WTC11 (cell line): ENCODE measurements at regions not wholly inside any gene's neighbourhood (a gene's known extent, or its start where the extent isn't known, plus 50 kb on each side); places are given as distances from the start of the nearest gene placed in this dataset.

ENCODE experiments used
- ATAC-seq: fragments of 200-7000 bp; cut with Tn5 transposase; 2 replicates; pipeline ENCODE4 v1.10.0; 2021; ENCODE audit warnings: mild to moderate bottlenecking, moderate library complexity
- CTCF ChIA-PET: fragments of 300-600 bp; sonication (Branson Sonifier 250); formaldehyde crosslinking; loops from one replicate; lab custom pipeline; 2021; ENCODE audit warnings: antibody characterized with exemption; lab: Charles Lee
- POLR2A ChIA-PET: fragments of 350-600 bp; sonication (Branson Sonifier 250); formaldehyde crosslinking; loops from one replicate; lab custom pipeline; 2021; ENCODE audit warnings: antibody characterized with exemption; lab: Charles Lee
- DNase-seq: peaks from one replicate; pipeline ENCODE4 v3.0.0; 2021; ENCODE audit warnings: low spot score
- H3K27ac Mint-ChIP-seq: 2 replicates; pipeline ENCODE4 v1.8.0; 2021; ENCODE audit warnings: mixed read lengths
- H3K27me3 Mint-ChIP-seq: 2 replicates; pipeline ENCODE4 v1.8.0; 2021; ENCODE audit warnings: low read depth, mild to moderate bottlenecking, moderate library complexity, mixed read lengths
- H3K36me3 Mint-ChIP-seq: 2 replicates; pipeline ENCODE4 v1.8.0; 2021; ENCODE audit warnings: mixed read lengths
- H3K4me1 Mint-ChIP-seq: 2 replicates; pipeline ENCODE4 v1.8.0; 2022; ENCODE audit warnings: mixed read lengths
- H3K4me3 Mint-ChIP-seq: 2 replicates; pipeline ENCODE4 v1.8.0; 2021; ENCODE audit warnings: mild to moderate bottlenecking, moderate library complexity, mixed read lengths
- H3K9me3 Mint-ChIP-seq: 2 replicates; pipeline ENCODE4 v1.8.0; 2021; ENCODE audit warnings: mixed read lengths
- ATF1 ChIP-seq: sonication (generic); formaldehyde crosslinking; IDR thresholded peaks from 2 replicates; pipeline ENCODE4 v1.8.1; 2023; ENCODE audit warnings: mild to moderate bottlenecking, moderate library complexity, missing genetic modification reagents
- CREM ChIP-seq: sonication (generic); formaldehyde crosslinking; IDR thresholded peaks from 2 replicates; pipeline ENCODE4 v1.8.1; 2022; ENCODE audit warnings: mild to moderate bottlenecking, missing genetic modification reagents, moderate library complexity
- ESRRA ChIP-seq: sonication (generic); formaldehyde crosslinking; IDR thresholded peaks from 2 replicates; pipeline ENCODE4 v1.8.1; 2022; ENCODE audit warnings: mild to moderate bottlenecking, missing genetic modification reagents, borderline replicate concordance
- ETV6 ChIP-seq: sonication (generic); formaldehyde crosslinking; IDR thresholded peaks from 2 replicates; pipeline ENCODE4 v1.8.1; 2022; ENCODE audit warnings: mild to moderate bottlenecking, missing genetic modification reagents
- FOXP1 ChIP-seq: sonication (generic); formaldehyde crosslinking; IDR thresholded peaks from 2 replicates; pipeline ENCODE4 v1.8.0; 2022; ENCODE audit warnings: missing genetic modification reagents, mild to moderate bottlenecking, moderate library complexity, borderline replicate concordance
- GRHL2 ChIP-seq: fragments of 250-450 bp; sonication (Bioruptor Pico); IDR thresholded peaks from 2 replicates; pipeline ENCODE4 v1.8.0; 2022; ENCODE audit warnings: mild to moderate bottlenecking, moderate library complexity; ENCODE audit not compliant: insufficient replicate concordance, severe bottlenecking
- MYBL2 ChIP-seq: sonication (generic); formaldehyde crosslinking; IDR thresholded peaks from 2 replicates; pipeline ENCODE4 v1.8.1; 2023; ENCODE audit warnings: mild to moderate bottlenecking, moderate library complexity, missing genetic modification reagents
- NR1H2 ChIP-seq: sonication (generic); formaldehyde crosslinking; IDR thresholded peaks from 2 replicates; pipeline ENCODE4 v1.9.0; 2021; ENCODE audit warnings: mild to moderate bottlenecking, moderate library complexity, missing genetic modification reagents
- OVOL2 ChIP-seq: fragments of 250-450 bp; sonication (Bioruptor Pico); IDR thresholded peaks from 2 replicates; pipeline ENCODE4 v1.9.0; 2021; ENCODE audit warnings: mild to moderate bottlenecking, borderline replicate concordance
- RELA ChIP-seq: sonication (generic); formaldehyde crosslinking; IDR thresholded peaks from 2 replicates; pipeline ENCODE4 v1.8.1; 2022; ENCODE audit warnings: missing genetic modification reagents, mild to moderate bottlenecking, borderline replicate concordance
- ZNF317 ChIP-seq: sonication (generic); formaldehyde crosslinking; IDR thresholded peaks from 2 replicates; pipeline ENCODE4 v1.8.1; 2023; ENCODE audit warnings: low read depth, mild to moderate bottlenecking, moderate library complexity, missing genetic modification reagents, borderline replicate concordance
- ZNF423 ChIP-seq: fragments of 250-450 bp; sonication (Bioruptor Pico); IDR thresholded peaks from 2 replicates; pipeline ENCODE4 v2.1.2; 2022; ENCODE audit warnings: mild to moderate bottlenecking, moderate library complexity
- TF ChIP-seq, protein P1 (sequence below): sonication (generic); formaldehyde crosslinking; IDR thresholded peaks from 2 replicates; pipeline ENCODE4 v1.8.1; 2023; ENCODE audit warnings: mild to moderate bottlenecking, missing genetic modification reagents
- TF ChIP-seq, protein P2 (sequence below): fragments of 250-450 bp; sonication (Bioruptor Pico); IDR thresholded peaks from 2 replicates; pipeline ENCODE4 v1.9.0; 2021; ENCODE audit warnings: mild to moderate bottlenecking, borderline replicate concordance
- TF ChIP-seq, protein P3 (sequence below): sonication (generic); formaldehyde crosslinking; IDR thresholded peaks from 2 replicates; pipeline ENCODE4 v1.8.0; 2022; ENCODE audit warnings: mild to moderate bottlenecking, missing genetic modification reagents
- TF ChIP-seq, protein P4 (sequence below): fragments of 250-450 bp; sonication (Bioruptor Pico); IDR thresholded peaks from 2 replicates; pipeline ENCODE4 v1.9.0; 2021; ENCODE audit warnings: moderate library complexity, mild to moderate bottlenecking, inconsistent platforms, borderline replicate concordance

DNA sequence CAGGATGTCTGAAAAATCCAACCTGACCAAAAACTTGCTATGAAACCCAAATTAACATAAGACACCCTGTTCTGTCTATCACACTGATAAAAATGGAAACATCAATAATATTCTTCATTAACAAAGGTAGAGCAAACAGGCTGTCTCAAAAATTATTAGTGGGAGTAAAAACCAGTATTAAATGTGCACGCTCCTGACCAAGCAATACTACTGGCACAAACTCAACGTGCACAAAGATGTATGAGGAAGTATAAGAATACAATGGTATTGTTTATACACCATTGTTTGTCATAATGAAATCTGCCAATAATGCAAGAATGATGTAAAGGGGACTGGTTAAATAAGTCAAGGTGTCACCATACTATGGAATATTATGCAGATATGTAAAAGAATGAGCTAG is 288.5 kb downstream of the MN1 start:
- ChIA-PET CTCF (interaction anchor here (0.6 kb wide), 1 partner anchor 14 kb away, joined by 3 read pairs; no protein-coding TSS in a partner anchor), POLR2A (no interaction called here)
- Mint-ChIP-seq H3K27me3 (no peaks in the 10 kb centered on the region; the same call in 1 of the 2 replicates), H3K4me3 (no peak overlapping the region), H3K4me1 (no peaks in the 10 kb centered on the region), H3K27ac (no peak overlapping the region), H3K9me3 (no peaks in the 10 kb centered on the region), H3K36me3 (no peaks in the 10 kb centered on the region)
- no peak for TF ChIP-seq ETV6 (CRISPR knock-in tag)
- no peak for TF ChIP-seq ZNF317 (CRISPR knock-in tag)
- TF ChIP-seq ESRRA: no peak
- no peak for TF ChIP-seq OVOL2 (CRISPR knock-in tag)
- TF ChIP-seq ZNF423 (CRISPR knock-in tag): no peak
- TF ChIP-seq, protein P1, sequence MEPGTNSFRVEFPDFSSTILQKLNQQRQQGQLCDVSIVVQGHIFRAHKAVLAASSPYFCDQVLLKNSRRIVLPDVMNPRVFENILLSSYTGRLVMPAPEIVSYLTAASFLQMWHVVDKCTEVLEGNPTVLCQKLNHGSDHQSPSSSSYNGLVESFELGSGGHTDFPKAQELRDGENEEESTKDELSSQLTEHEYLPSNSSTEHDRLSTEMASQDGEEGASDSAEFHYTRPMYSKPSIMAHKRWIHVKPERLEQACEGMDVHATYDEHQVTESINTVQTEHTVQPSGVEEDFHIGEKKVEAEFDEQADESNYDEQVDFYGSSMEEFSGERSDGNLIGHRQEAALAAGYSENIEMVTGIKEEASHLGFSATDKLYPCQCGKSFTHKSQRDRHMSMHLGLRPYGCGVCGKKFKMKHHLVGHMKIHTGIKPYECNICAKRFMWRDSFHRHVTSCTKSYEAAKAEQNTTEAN: no peak
- TF ChIP-seq, protein P2, sequence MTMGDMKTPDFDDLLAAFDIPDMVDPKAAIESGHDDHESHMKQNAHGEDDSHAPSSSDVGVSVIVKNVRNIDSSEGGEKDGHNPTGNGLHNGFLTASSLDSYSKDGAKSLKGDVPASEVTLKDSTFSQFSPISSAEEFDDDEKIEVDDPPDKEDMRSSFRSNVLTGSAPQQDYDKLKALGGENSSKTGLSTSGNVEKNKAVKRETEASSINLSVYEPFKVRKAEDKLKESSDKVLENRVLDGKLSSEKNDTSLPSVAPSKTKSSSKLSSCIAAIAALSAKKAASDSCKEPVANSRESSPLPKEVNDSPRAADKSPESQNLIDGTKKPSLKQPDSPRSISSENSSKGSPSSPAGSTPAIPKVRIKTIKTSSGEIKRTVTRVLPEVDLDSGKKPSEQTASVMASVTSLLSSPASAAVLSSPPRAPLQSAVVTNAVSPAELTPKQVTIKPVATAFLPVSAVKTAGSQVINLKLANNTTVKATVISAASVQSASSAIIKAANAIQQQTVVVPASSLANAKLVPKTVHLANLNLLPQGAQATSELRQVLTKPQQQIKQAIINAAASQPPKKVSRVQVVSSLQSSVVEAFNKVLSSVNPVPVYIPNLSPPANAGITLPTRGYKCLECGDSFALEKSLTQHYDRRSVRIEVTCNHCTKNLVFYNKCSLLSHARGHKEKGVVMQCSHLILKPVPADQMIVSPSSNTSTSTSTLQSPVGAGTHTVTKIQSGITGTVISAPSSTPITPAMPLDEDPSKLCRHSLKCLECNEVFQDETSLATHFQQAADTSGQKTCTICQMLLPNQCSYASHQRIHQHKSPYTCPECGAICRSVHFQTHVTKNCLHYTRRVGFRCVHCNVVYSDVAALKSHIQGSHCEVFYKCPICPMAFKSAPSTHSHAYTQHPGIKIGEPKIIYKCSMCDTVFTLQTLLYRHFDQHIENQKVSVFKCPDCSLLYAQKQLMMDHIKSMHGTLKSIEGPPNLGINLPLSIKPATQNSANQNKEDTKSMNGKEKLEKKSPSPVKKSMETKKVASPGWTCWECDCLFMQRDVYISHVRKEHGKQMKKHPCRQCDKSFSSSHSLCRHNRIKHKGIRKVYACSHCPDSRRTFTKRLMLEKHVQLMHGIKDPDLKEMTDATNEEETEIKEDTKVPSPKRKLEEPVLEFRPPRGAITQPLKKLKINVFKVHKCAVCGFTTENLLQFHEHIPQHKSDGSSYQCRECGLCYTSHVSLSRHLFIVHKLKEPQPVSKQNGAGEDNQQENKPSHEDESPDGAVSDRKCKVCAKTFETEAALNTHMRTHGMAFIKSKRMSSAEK (CRISPR knock-in tag): no peak
- no peak for TF ChIP-seq ATF1 (CRISPR knock-in tag)
- TF ChIP-seq CREM (CRISPR knock-in tag): no peak
- no peak for TF ChIP-seq NR1H2
- TF ChIP-seq, protein P3, sequence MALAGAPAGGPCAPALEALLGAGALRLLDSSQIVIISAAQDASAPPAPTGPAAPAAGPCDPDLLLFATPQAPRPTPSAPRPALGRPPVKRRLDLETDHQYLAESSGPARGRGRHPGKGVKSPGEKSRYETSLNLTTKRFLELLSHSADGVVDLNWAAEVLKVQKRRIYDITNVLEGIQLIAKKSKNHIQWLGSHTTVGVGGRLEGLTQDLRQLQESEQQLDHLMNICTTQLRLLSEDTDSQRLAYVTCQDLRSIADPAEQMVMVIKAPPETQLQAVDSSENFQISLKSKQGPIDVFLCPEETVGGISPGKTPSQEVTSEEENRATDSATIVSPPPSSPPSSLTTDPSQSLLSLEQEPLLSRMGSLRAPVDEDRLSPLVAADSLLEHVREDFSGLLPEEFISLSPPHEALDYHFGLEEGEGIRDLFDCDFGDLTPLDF (CRISPR knock-in tag): no peak
- TF ChIP-seq GRHL2 (CRISPR knock-in tag): no peak
- no peak for DNase-seq
- no peak for ATAC-seq

DNA sequence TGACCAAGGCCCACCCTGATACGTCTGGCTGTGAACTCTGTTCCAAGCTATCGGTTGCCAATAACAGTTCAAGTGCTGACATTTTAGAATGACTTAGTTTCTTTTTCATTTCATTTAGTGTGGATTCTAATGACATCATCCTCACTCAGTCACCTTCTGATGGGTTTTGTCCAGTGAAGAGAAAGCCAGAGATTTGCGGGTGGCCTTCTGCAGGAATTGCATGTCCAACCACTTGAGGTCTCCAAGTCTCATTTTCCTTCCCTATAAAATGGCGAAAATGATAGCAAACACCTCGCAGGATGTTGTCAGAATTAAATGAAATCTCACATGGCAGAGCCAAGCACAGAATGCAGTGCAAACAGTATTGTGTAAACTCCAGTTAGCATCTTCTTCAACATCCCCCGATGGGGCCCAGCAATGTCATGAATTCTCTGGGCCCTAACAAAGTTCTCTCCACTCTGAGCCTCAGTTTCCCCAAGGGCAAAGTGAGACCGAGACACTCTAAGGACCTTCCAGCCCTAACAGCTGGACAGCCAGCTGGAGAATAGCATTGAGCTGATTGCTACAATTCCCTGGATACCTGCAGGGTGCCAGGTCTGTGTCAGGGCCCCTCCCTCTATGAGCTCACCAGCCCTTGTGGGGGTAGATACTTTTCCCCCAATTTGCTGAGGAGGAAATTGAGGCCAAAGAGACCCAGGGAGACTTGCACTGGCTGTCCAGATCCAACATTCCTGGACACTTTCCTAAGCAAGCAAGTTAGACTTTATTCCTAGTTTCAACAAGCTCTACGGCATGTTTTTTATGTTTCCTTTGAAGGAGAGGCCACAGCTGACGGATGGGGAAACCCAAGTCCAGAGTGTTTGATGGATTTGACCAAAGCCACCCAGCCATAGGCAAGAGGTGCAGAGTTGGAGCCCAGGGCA is 286.7 kb downstream of the MN1 start:
- no peak for ATAC-seq
- TF ChIP-seq, protein P4, sequence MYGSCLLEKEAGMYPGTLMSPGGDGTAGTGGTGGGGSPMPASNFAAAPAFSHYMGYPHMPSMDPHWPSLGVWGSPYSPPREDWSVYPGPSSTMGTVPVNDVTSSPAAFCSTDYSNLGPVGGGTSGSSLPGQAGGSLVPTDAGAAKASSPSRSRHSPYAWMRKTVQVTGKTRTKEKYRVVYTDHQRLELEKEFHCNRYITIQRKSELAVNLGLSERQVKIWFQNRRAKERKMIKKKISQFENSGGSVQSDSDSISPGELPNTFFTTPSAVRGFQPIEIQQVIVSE: no peak
- TF ChIP-seq FOXP1 (CRISPR knock-in tag) (no peak), MYBL2 (CRISPR knock-in tag) (no peak), RELA (CRISPR knock-in tag) (no peak)
- TF ChIP-seq, all 79 proteins: peak for 0
- no peaks in the 10 kb centered on the region for H3K36me3 Mint-ChIP-seq
- ChIA-PET POLR2A (no interaction called here), CTCF (no interaction called here)
- DNase-seq: no peak
- H3K27ac Mint-ChIP-seq: no peak overlapping the region
- H3K9me3 Mint-ChIP-seq: no peaks in the 10 kb centered on the region
- peaks cover 6% of the 10 kb centered on the region for H3K4me1 Mint-ChIP-seq
- H3K4me3 Mint-ChIP-seq: no peak overlapping the region
- H3K27me3 Mint-ChIP-seq: no peaks in the 10 kb centered on the region; the same call in 1 of the 2 replicates
